Panc1 (cell line): ENCODE measurements at regions not wholly inside any gene's neighbourhood (a gene's known extent, or its start where the extent isn't known, plus 50 kb on each side); places are given as distances from the start of the nearest gene placed in this dataset.

Source experiments
- ATAC-seq: fragments of 200-7000 bp; cut with Tn5 transposase; 2 replicates; pipeline ENCODE4 v1.9.1; 2020; ENCODE audit warnings: mild to moderate bottlenecking, moderate library complexity
- BruUV-seq: library from RNA; stranded (reverse); fragments of 400-500 nt; replicated peaks from 2 replicates; lab custom pipeline; 2021; lab: Mats Ljungman, UMichigan
- CTCF ChIA-PET: fragments of 300-600 bp; sonication (Branson Sonifier 250); formaldehyde crosslinking; loops from one replicate; lab custom pipeline; 2022; ENCODE audit warnings: antibody characterized with exemption; lab: Charles Lee
- POLR2A ChIA-PET: fragments of 300-600 bp; sonication (Branson Sonifier 250); formaldehyde crosslinking; loops from one replicate; lab custom pipeline; 2022; ENCODE audit warnings: antibody characterized with exemption; lab: Charles Lee
- DNase-seq: peaks from one replicate; pipeline ENCODE4 v3.0.0-alpha.2; 2010; ENCODE audit warnings: low read depth, low spot score
- H3K27ac ChIP-seq: 2 replicates; pipeline ENCODE4 v1.5.1; 2011; ENCODE audit warnings: mild to moderate bottlenecking, low read length, inconsistent platforms
- H3K27me3 ChIP-seq: fragments of 200-500 bp; sonication (Bioruptor generic); 2 replicates; pipeline ENCODE4 v1.6.0; 2014; ENCODE audit warnings: low read length, inconsistent platforms; ENCODE audit not compliant: control insufficient read depth, insufficient read depth
- H3K36me3 ChIP-seq: fragments of 200-500 bp; sonication (Bioruptor generic); 2 replicates; pipeline ENCODE4 v1.5.1; 2014; ENCODE audit warnings: inconsistent platforms, mild to moderate bottlenecking, low read length, moderate library complexity; ENCODE audit not compliant: control insufficient read depth, insufficient read depth
- H3K4me1 ChIP-seq: 2 replicates; pipeline ENCODE4 v1.5.1; 2011; ENCODE audit warnings: inconsistent platforms, mild to moderate bottlenecking, low read length, moderate library complexity; ENCODE audit not compliant: control insufficient read depth, insufficient read depth
- H3K4me3 ChIP-seq, 2 experiments: 2 replicates each; pipeline ENCODE4 v1.5.1; 2011 to 2012; ENCODE audit warnings: low read depth in 2 of 2, low read length in 2 of 2, mild to moderate bottlenecking in 2 of 2, inconsistent platforms in 1 of 2, moderate library complexity in 1 of 2
- H3K9me3 ChIP-seq: fragments of 200-500 bp; sonication (Bioruptor generic); 2 replicates; pipeline ENCODE4 v1.5.1; 2014; ENCODE audit warnings: low read depth, mild to moderate bottlenecking, inconsistent platforms, low read length, moderate library complexity; ENCODE audit not compliant: control insufficient read depth, insufficient read depth
- POLR2AphosphoS5 ChIP-seq: IDR thresholded peaks from 2 replicates; pipeline ENCODE4 v1.6.1; 2012; ENCODE audit warnings: mild to moderate bottlenecking, low read depth, low read length, moderate library complexity
- SIN3A ChIP-seq: IDR thresholded peaks from 2 replicates; pipeline ENCODE4 v1.6.1; 2012; ENCODE audit warnings: low read depth, mild to moderate bottlenecking, low read length, moderate library complexity, borderline replicate concordance; ENCODE audit not compliant: insufficient read depth
- TCF7L2 ChIP-seq: IDR thresholded peaks from 2 replicates; pipeline ENCODE4 v1.6.1; 2011; ENCODE audit warnings: mild to moderate bottlenecking, low read depth, low read length, inconsistent platforms
- in situ Hi-C: cut with HindIII; loops from 2 replicates; pipeline ENCODE4 v1.10.0; 2016; ENCODE audit warnings: low sequenced_read_pairs, low pct_unique_long_range_greater_than_20kb
- intact Hi-C: fragments of 100-400 bp; cut with micrococcal nuclease; formaldehyde crosslinking; loops from one replicate; pipeline ENCODE4 v1.10.0; 2022; ENCODE audit not compliant: unreplicated experiment
- TF ChIP-seq, protein P1 (sequence below): fragments of 450-650 bp; IDR thresholded peaks from 2 replicates; pipeline ENCODE4 v1.5.1; 2017; ENCODE audit warnings: mild to moderate bottlenecking
- TF ChIP-seq, protein P2 (sequence below), 2 experiments: IDR thresholded peaks; 2 replicates each; pipeline ENCODE4 v1.6.1; 2011 to 2012; ENCODE audit warnings: low read depth in 2 of 2, control low read depth in 1 of 2, low read length in 1 of 2, mild to moderate bottlenecking in 1 of 2, moderate library complexity in 1 of 2; ENCODE audit not compliant: insufficient read depth in 1 of 2

DNA sequence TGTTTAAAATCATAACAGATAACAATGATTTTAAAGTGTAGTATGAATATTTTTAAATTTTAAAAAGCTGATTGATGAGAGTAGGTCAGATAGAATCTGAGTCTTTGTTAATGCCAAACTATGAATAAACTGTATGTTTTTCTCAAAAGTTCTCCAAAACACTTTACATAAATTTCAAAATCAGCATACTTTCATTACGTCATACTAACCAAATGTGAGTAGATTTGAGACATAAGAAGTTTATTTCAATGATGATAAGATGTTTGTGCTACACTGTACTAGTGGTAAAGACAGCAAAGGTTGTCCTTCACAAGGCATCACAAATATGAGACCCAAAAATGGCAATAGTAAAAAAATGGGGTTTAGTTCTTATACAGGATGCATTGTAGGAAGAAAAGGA is 1342.9 kb downstream of the SI start:
- Histone ChIP-seq H3K27ac (no peak overlapping the region), H3K36me3 (no peaks in the 10 kb centered on the region), H3K27me3 (no peaks in the 10 kb centered on the region), H3K9me3 (peaks cover 5% of the 10 kb centered on the region; the same call in 1 of the 2 replicates), H3K4me1 (no peaks in the 10 kb centered on the region), H3K4me3 (no peak overlapping the region)
- TF ChIP-seq POLR2AphosphoS5 (no peak), TCF7L2 (no peak), SIN3A (no peak)
- TF ChIP-seq, protein P1, sequence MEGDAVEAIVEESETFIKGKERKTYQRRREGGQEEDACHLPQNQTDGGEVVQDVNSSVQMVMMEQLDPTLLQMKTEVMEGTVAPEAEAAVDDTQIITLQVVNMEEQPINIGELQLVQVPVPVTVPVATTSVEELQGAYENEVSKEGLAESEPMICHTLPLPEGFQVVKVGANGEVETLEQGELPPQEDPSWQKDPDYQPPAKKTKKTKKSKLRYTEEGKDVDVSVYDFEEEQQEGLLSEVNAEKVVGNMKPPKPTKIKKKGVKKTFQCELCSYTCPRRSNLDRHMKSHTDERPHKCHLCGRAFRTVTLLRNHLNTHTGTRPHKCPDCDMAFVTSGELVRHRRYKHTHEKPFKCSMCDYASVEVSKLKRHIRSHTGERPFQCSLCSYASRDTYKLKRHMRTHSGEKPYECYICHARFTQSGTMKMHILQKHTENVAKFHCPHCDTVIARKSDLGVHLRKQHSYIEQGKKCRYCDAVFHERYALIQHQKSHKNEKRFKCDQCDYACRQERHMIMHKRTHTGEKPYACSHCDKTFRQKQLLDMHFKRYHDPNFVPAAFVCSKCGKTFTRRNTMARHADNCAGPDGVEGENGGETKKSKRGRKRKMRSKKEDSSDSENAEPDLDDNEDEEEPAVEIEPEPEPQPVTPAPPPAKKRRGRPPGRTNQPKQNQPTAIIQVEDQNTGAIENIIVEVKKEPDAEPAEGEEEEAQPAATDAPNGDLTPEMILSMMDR = no peak
- TF ChIP-seq, protein P2, sequence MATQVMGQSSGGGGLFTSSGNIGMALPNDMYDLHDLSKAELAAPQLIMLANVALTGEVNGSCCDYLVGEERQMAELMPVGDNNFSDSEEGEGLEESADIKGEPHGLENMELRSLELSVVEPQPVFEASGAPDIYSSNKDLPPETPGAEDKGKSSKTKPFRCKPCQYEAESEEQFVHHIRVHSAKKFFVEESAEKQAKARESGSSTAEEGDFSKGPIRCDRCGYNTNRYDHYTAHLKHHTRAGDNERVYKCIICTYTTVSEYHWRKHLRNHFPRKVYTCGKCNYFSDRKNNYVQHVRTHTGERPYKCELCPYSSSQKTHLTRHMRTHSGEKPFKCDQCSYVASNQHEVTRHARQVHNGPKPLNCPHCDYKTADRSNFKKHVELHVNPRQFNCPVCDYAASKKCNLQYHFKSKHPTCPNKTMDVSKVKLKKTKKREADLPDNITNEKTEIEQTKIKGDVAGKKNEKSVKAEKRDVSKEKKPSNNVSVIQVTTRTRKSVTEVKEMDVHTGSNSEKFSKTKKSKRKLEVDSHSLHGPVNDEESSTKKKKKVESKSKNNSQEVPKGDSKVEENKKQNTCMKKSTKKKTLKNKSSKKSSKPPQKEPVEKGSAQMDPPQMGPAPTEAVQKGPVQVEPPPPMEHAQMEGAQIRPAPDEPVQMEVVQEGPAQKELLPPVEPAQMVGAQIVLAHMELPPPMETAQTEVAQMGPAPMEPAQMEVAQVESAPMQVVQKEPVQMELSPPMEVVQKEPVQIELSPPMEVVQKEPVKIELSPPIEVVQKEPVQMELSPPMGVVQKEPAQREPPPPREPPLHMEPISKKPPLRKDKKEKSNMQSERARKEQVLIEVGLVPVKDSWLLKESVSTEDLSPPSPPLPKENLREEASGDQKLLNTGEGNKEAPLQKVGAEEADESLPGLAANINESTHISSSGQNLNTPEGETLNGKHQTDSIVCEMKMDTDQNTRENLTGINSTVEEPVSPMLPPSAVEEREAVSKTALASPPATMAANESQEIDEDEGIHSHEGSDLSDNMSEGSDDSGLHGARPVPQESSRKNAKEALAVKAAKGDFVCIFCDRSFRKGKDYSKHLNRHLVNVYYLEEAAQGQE (IDR thresholded peaks at IDR 0.05; ENCODE audit: insufficient read depth in 1 of 2, low read depth in 2 of 2, low read length in 1 of 2) = no peak
- DNase-seq (no peak), ATAC-seq (no peak)
- POLR2A ChIA-PET = no interaction called here
- in situ Hi-C loops = no loop called here
- intact Hi-C loops = no loop called here
- CTCF ChIA-PET = no interaction called here
- BruUV-seq = no TSS peak

DNA sequence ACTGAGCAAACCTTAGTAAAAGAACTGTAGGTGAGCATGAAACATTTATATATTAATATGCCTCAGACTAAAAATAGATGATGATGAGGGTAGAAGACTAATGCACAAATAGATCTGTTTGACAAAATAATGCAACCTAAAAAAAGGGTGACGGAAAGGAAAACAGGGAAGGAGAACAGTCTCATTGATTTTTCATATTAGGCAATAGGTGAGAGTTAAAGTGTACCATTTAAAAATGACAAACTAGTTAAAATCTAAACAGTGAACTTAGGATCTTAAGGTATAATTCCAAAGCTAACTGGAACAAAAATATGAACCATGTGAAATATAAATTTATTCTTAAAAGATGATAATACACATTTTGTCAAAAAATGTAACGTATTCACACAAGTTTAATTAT is 1347.6 kb downstream of the SI start:
- Histone ChIP-seq H3K4me3 (no peak overlapping the region), H3K27ac (no peak overlapping the region), H3K4me1 (no peaks in the 10 kb centered on the region), H3K9me3 (no peaks in the 10 kb centered on the region), H3K36me3 (no peaks in the 10 kb centered on the region), H3K27me3 (no peaks in the 10 kb centered on the region)
- TF ChIP-seq, protein P1 = no peak
- TF ChIP-seq, protein P2 (IDR thresholded peaks at IDR 0.05; ENCODE audit: insufficient read depth in 1 of 2, low read depth in 2 of 2, low read length in 1 of 2) = no peak
- no peak for TF ChIP-seq SIN3A
- in situ Hi-C loops = no loop called here
- intact Hi-C loops = no loop called here
- no peak for ATAC-seq
- DNase-seq = no peak
- no TSS peak for BruUV-seq
- ChIA-PET CTCF (no interaction called here), POLR2A (no interaction called here)
